T1000 (cell line): ENCODE measurements at regions not wholly inside any gene's neighbourhood (a gene's known extent, or its start where the extent isn't known, plus 50 kb on each side); places are given as distances from the start of the nearest gene placed in this dataset.

Experiments used
- DNase-seq: peaks from one replicate; lab custom pipeline; 2025; ENCODE audit warnings: mixed read lengths; lab: John Stamatoyannopoulos, UW

- no peak for DNase-seq
Observed at GRCh38 chr10:43818687-43819086, 170.0 kb upstream of the ZNF32 start.

DNA sequence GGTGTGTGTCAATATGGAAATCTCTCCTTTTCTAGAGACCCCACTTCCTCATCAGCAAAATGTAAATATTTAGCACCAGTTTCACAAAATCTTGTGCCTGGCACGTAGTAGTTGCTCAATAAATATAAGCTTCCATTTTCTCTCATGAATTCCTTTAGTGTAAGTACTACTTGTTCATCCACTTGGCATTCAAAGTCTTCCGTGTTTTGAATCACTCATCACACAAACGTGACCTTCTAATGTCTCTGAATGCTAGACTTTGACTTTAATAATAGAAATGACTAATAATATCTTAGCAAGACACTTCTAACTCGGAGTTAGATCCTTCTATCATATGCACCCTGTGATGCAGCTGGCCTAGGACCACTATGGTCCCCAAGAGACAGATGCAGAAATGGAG lies 168.7 kb upstream of the ZNF32 start:
- no peak for DNase-seq

- DNase-seq: no peak
Observed at GRCh38 chr10:43816351-43817321, 168.0 kb upstream of the ZNF32 start.

DNA sequence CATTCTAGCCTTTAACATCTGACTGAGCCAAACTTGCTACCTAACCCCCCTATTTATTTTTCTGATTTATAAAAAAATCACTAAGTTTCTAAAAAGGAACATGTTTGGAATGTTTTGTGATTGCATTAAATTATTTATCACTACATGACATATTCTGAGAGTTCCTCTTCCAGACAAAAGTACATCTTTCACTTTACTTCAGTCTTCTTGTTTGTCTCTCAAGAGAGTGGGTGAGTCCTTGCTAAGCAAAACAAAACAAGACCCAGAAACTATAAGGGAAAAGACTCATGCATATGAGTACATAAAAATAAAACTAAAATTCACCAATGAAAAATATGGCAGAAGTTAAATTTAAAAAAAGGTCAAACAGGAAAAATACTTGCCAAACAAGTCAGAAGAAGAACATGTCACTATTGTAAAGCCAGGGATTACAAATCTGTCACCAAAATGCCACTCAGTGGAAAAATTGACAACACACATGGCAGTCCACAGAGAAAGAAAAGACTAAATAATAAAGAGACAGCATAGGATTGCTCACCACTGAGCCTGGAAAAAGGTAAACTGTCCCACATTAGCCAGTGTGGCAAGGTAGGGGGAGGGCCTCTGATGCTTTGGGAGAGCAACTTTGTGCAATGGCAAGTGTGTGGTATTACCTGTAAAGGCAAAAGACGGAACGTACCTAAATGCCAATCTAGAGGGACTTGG lies 166.7 kb upstream of the ZNF32 start:
- no peak for DNase-seq

DNA sequence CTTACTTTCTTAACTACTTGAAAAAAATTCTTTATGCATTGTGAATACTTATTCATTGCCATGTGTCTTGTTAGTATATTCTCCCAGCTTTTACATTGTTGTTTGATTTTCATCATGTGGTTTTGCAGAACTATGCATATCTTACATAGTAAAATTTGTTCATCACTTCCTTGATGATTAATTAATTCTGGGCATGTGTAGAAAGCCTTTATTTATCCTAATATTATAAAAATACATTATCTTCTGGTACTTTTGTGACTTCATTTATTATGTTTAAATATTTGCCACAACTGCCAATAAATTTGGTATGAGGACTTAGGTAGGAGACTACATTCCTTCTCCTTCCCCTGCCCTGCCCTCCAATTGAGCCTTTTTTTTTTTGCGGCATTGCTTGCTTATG lies 166.0 kb upstream of the ZNF32 start:
- no peak for DNase-seq

- no peak for DNase-seq
Observed at GRCh38 chr10:43811871-43812270, 163.2 kb upstream of the ZNF32 start.

DNA sequence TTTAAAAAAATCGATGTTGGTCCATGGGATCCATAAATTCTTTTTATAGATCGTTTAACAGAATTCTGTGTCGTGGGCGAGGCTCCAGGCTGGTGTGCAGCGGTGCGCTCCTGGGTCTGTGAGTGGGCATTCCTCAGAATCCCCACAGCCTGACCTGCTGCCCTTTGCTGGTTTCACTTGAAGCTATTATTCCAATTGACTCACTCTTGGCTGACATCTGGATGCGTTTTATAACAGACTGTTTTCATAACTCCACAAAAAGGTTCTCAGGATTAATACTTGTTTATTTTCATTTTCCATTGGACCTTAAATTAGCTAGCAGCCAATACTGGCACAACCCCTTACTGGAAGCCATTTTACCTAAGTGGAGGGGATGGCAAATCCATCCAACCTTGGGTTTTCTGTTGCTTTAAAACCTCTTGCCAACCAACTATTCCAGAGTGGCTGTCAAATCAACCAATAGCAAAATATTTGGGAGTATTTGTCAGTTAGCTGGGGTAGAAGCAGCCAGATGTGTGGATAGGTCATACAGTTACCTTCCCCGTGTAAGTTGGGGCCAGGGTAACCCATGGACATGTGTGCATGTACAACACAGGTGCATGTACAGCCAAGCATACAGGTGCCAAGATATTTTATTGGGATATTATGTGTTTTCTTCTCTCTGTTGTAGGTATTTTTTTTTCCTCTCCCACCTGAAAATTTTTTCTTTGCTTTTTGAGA lies 160.7 kb upstream of the ZNF32 start:
- peak; percentile 44 for DNase-seq

DNA sequence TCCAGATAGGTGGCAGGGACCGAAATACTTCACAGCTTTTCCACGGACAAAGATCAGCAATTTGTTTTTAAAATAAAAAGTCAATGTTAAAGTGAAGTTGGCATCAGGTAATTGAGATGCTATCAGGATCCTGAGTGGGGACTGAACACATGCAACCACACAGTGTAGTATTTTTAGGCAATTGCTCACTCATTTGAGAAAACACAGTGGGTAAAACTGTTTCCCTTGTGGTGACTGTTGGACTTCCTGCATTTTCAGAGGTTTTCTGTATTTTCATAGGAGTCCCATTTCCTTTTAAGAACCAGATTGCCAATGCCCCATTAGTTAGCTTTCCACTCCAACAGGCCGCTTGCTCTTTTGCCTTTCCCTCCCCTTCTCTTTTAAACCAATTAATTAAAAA lies 159.5 kb upstream of the ZNF32 start:
- no peak for DNase-seq

GRCh38 chr10:43806831-43807640 lies 158.4 kb upstream of the ZNF32 start:
- DNase-seq: no peak

GRCh38 chr10:43803791-43804190 lies 155.1 kb upstream of the ZNF32 start:
- no peak for DNase-seq

- DNase-seq: no peak
Observed at GRCh38 chr10:43802988-43803696, 154.5 kb upstream of the ZNF32 start.

- no peak for DNase-seq
Observed at GRCh38 chr10:43801626-43802025, 152.9 kb upstream of the ZNF32 start.

GRCh38 chr10:43801140-43801539 lies 152.5 kb upstream of the ZNF32 start:
- no peak for DNase-seq

DNA sequence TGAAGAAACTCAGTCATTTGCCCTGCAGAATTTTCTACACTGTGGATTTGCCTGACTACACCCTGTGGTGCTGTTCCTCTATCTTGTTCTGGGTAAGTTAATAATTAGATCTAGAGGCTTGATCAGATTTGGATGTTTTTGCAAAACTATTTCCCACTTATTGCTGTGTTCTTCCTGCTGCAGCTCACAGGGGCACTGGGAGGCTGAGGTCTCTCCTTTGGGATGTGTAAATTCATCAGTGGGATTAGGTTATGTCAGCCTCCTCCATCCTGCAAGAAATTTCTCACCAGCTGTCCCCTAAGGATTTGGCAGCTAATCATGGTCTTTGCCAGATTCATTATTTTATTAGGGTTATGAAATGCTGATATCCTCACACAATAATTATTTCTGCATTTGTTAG lies 148.1 kb upstream of the ZNF32 start:
- DNase-seq: no peak

GRCh38 chr10:43795639-43796038 lies 147.0 kb upstream of the ZNF32 start:
- DNase-seq: no peak

- DNase-seq: no peak
Observed at GRCh38 chr10:43795093-43795492, 146.4 kb upstream of the ZNF32 start.

GRCh38 chr10:43794181-43794815 lies 145.6 kb upstream of the ZNF32 start:
- DNase-seq: no peak

- DNase-seq: no peak
Observed at GRCh38 chr10:43793704-43794103, 145.0 kb upstream of the ZNF32 start.

DNA sequence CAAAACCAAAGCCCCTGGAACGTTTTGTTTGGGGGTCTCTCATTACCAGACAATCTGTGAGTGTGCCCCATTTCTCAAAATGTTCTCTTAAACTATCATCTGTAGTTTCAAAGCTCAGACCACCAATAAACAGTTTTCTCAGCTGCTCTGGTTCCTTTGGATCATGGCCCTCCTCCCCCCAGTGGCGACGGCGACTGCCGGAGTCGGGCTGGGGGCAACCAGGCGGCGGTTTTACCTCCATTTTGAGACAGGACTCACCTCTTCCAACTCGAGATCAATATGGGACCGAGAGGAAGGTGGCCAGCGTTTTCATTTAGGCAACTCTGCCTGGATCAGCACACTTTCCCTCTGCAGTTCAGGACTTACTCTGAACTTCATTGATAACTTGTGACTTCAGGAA lies 141.5 kb upstream of the ZNF32 start:
- no peak for DNase-seq

DNA sequence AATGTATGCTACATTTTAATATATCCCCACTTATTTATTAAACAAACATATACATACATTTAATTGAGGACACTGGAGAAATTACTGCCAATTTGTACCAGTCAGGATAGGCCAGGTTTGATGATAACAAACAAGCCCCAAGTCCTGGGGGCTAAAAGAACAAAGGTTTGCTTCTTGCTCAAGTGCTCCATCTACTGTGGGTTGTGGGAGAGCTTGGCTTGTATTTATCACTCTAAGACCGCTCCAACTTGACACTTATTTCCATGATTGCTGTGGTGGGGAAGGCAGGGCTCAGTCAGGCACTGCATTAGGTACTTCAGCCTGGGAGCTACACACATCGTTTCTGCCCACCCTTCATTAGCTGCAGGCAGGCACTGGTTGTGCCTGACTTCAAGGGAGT lies 136.6 kb upstream of the ZNF32 start:
- no peak for DNase-seq

GRCh38 chr10:43782814-43783213 lies 134.1 kb upstream of the ZNF32 start:
- DNase-seq: no peak
